ENCODE measurements at regions not wholly inside any gene's neighbourhood (a gene's known extent, or its start where the extent isn't known, plus 50 kb on each side); places are given as distances from the start of the nearest gene placed in this dataset.
"Not testable (repeated sequence)": the region's sequence is repeated elsewhere in the genome, so short reads cannot be mapped to it uniquely, and the experiment has no call there.

DNA sequence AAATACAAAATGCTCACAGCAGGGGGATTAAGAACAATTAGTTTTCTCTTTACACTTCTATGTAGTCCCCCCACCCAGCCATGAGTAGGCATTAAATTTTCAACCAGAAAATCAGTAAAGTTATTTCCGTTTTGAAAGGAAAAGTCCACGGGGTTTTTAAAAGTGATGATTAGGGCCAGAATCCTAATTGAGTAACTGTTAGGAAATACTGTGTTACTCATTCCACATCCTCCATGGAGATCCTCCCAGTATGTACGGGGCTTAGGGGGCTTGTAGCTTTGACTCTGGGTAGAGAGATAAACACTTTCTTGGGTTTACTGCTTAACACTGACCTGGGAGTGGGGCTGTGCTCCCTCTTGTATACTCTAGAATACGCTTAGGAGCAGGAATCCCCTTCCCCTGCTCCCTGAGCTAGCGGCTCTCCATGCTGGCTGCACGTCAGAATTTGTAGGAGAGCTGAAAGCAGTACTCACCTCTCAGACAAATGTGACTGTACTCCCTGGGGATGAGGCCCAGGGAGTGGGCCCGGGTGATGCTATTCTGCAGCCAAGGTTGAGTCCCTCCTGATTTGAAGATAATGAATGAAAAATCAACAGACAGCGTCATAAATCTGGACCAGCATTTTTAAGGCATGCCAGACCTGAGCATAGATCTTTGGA, 100.5 kb downstream of the SLC4A3 start:
- no peak for DNase-seq

GRCh38 chr2:219728991-219729487, 101.6 kb downstream of the SLC4A3 start:
- no peak for DNase-seq

DNA sequence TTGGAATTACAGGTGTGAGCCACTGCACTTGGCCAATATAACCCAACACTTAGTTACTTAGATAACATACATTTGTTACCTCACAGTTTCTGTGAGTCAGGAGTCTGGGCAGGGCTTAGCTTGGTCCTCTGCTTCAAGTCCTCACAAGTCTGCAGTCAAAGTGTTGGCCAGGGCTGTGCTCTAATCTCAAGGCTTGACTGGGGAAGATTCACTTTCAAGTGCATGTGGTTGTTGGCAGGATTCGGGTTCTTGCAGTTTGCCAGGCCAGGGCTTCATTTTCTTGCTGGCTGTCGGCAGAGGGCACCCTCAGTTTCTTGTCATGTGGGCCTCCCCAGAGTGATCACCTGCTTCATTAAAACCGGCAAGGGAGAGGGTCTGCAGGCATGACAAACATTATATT, 103.7 kb downstream of the SLC4A3 start:
- no peak for DNase-seq

DNA sequence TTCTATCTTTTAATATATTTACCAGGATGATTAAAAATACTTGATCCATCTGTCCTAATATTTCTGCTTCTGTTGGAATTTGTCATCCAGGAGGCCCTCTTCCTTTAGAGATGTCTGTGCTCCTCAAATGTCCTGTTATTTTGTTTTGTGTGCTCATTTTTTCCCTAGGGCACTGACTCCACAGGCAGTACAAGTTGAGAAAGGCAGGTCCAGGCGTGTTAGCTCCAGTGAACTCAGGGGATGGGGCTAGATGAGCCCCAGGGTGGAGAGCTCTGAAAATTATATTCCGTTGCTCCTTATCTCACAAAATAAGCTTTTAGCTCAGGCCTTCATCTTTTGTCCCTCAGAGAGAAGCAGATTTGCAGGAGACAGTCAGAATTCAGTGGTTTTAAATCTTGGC, 105.7 kb downstream of the SLC4A3 start:
- no peak for DNase-seq

DNA sequence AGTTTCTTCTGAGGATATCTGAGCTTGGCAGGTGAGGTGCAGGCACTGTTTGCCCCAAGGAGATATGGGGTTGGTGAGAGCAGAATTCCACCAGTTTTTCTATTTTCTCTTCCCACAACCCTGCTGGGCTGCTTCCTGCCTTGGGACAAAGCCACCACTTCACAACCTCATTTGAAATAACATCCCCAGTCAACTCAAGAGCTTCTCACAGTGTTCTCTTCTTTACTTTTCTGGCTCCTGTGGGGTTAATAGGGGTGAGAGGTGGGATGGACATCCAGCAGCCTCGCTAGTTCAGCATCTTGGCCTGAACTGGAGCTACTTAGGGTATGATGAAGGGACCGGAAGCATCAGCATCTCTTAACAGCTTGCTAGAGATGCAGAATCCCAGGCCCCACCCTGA, 106.3 kb downstream of the SLC4A3 start:
- DNase-seq = no peak

GRCh38 chr2:219736209-219736608, 108.8 kb downstream of the SLC4A3 start:
- DNase-seq = peak; percentile 38

DNA sequence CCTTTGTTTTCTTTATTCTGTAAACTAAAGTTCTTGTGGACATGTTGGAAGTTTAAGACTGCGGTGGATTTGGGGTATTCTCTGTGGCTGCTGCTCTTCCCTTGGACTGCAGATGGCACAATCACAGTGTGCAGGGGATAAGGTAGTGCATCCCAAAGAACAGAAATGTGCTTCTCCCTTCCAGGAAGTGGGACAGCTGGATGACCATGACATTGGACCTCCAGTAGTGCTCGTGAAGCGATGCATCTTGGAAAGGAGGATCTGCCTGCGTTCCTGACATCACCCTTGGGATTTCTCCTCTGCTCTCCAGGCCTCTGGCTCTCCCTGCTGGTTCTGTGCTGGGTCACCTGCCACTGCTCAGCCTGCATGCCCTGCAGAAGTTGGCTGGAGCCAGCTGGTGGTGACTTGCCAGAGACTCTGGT, 109.9 kb downstream of the SLC4A3 start:
- DNase-seq = no peak

GRCh38 chr2:219739066-219739465, 111.6 kb downstream of the SLC4A3 start:
- no peak for DNase-seq

GRCh38 chr2:219739866-219740440, 112.5 kb downstream of the SLC4A3 start:
- no peak for DNase-seq

DNA sequence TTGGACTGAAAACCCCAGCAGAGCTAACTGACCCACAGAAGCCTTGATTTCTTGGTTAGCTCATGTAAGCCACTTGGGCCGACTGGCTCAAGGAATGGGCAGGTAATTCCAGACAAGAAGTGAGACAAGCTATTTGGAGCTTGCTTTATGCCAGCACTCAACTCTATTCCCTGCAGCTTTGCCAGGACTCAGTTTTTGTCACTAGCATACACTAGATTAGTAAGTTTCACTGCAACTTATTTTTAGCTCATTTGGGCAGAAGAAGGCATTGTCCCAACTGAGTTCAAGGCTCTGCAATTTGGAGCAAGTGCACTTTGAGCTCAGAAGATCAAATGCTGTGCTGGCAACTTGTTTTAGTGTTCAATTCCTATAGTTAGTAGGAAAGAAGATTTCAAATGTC, 116.1 kb downstream of the SLC4A3 start:
- DNase-seq = no peak

GRCh38 chr2:219744066-219744465, 116.6 kb downstream of the SLC4A3 start:
- no peak for DNase-seq

DNA sequence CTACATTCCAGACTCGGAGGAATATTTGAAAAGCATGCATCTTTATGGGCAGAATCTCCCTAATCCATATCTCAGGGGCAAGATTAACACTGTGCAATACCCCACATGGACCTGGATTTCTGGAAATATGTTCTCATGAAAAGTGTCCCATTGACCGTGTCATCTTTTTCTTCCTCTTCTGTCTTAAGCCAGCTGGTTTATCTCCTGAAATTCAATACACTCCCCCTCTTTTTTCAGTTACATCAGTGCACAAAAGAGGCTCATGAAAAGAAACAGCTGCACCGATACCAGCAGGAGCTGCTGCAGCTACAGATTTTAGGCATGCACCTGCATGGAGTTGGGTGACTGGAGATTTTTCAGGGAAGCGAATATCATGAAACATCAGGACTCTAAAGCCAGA, 117.2 kb downstream of the SLC4A3 start:
- DNase-seq = no peak

DNA sequence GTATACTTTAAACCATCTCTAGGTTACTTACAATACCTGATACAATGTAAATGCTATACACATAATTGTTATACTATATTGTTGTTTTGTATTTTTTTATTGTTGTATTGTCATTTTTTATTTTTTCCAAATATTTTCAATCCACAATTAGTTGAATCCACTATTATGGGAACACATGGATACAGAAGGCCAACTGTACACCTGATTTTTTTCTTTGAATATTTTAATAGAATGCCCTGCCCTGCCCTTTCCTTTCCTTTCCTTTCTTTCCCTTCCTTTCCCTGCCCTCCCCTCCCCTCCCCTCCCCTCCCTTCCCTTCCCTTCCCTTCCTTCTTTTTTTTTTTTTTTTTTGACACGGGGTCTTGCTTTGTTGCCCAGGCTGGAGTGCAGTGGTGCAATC, 120.2 kb downstream of the SLC4A3 start:
- no peak for DNase-seq

DNA sequence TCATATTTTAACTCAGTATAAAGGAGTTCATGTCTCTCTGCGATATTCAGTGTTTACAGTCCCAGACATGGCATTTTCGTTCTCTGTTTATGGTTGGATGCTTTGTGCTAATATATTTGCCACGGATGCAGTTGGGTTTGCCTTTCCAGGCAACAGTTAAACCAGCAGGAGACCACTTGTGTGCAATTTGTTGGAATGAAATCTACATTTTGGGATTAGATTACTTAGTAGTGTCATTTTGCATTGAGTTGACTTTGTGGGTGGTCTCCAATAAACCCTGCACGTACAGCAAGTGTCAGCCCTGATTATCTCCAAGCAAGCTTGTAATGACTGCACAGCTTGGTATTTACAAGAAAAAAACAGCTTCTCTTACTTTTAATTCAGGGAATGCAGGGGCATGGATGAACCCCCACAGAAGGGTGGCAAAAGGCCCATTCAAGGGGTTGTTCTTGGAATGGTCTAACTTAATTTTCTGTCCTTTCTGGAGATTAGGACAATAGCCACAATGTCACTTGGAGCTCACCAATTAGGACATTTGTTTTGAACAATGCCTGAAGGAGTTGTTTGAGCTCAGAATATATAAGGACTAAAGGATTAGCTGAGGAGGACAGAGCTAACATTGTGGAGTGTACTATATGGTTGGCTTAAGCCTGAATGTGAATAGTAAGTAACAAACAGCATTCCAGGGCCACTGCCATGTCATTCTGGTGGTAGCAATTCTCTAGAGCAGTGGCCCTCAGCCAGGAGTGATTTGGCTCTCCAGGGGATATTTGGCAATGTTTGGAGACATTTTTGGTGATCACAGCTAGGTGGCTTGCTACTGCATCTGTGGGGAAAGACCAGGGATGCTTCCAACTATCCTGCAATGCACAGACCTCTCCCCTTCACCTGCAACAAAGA, 121.5 kb downstream of the SLC4A3 start:
- no peak for DNase-seq

GRCh38 chr2:219751121-219751520, 123.7 kb downstream of the SLC4A3 start:
- DNase-seq = not testable (repeated sequence)

GRCh38 chr2:219752726-219753125, 125.3 kb downstream of the SLC4A3 start:
- DNase-seq = no peak

GRCh38 chr2:219758907-219759680, 131.7 kb downstream of the SLC4A3 start:
- no peak for DNase-seq

DNA sequence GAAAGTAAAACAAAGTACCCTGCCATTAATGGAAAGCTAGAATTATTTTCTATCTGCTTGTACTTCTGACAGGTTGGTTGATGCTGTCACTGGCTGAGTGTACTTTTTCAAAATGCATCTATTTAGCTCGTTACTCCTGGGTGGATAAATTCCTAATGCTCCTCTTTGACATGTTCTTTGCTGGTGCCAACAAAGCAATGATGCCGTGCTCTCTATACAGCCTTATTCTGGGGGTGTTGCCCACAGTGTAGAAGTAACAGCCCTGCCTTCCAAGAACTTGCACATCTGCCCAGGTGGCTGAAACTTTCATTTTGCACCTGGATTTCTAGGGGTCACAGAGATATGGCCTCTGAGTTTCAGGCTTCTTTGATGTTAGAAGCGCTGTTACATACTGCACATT, 132.4 kb downstream of the SLC4A3 start:
- no peak for DNase-seq

- DNase-seq = no peak
Observed at GRCh38 chr2:219765231-219765911, 137.9 kb downstream of the SLC4A3 start.

- no peak for DNase-seq
Observed at GRCh38 chr2:219766658-219767057, 139.2 kb downstream of the SLC4A3 start.

- DNase-seq = no peak
Observed at GRCh38 chr2:219769090-219769910, 141.9 kb downstream of the SLC4A3 start.
